Esophagus squamous epithelium (tissue), 5 donors: ENCODE measurements at regions not wholly inside any gene's neighbourhood (a gene's known extent, or its start where the extent isn't known, plus 50 kb on each side); places are given as distances from the start of the nearest gene placed in this dataset.

Source experiments
- DNase-seq: peaks from one replicate; lab custom pipeline; 2025; lab: John Stamatoyannopoulos, UW
- H3K27ac ChIP-seq, 4 donors: fragments of 200-600 bp; sonication (generic); one replicate each; pipeline ENCODE4 v1.5.1; 2016 to 2019; ENCODE audit warnings: mild to moderate bottlenecking in 1 of 4
- H3K27me3 ChIP-seq, 4 donors: fragments of 200-600 bp; sonication (generic); 1 replicate in 3 of 4; 2 replicates in 1 of 4; pipeline versions ENCODE4 v1.5.1 to v1.6.0; 2017 to 2021; ENCODE audit warnings: antibody characterized with exemption in 1 of 4
- H3K36me3 ChIP-seq, 3 donors: fragments of 200-600 bp; sonication (generic); one replicate each; pipeline ENCODE4 v1.5.1; 2016 to 2019
- H3K4me1 ChIP-seq, 3 donors: fragments of 200-600 bp; sonication (generic); one replicate each; pipeline ENCODE4 v1.5.1; 2017 to 2019
- H3K4me3 ChIP-seq, 4 donors: fragments of 200-600 bp; sonication (generic); 1 replicate in 3 of 4; 2 replicates in 1 of 4; pipeline ENCODE4 v1.5.1; 2016 to 2019; ENCODE audit warnings: mild to moderate bottlenecking in 2 of 4, moderate library complexity in 1 of 4
- H3K9me3 ChIP-seq, 3 donors: fragments of 200-600 bp; sonication (generic); one replicate each; pipeline ENCODE4 v1.5.1; 2016 to 2019
- CTCF ChIP-seq, 6 experiments: fragments of 450-650 bp in 4 of 6; fragments of 200-600 bp in 2 of 6; sonication (generic) in 2 of 6; IDR thresholded peaks; one replicate each; pipeline ENCODE4 v1.5.1; 2016 to 2019; ENCODE audit warnings: antibody characterized with exemption in 6 of 6, mild to moderate bottlenecking in 4 of 6, moderate library complexity in 4 of 6
- POLR2A ChIP-seq, 4 donors: fragments of 450-650 bp; IDR thresholded peaks; one replicate each; pipeline ENCODE4 v1.6.1; 2017; ENCODE audit warnings: antibody characterized with exemption in 4 of 4, mild to moderate bottlenecking in 4 of 4, moderate library complexity in 3 of 4
- WGBS, 2 donors: methylation state at CpG; one replicate each; pipeline ENCODE4 v1.1.5; 2018; 5-methylcytosine and 5-hydroxymethylcytosine counted together
- intact Hi-C: fragments of 100-400 bp; cut with DNase I; formaldehyde crosslinking; loops from one replicate; pipeline ENCODE4 v1.15.0; 2022
- donor health status: DM: yes; HTN: yes; CAD: no.

GRCh38 chr13:76620036-76620435, 266.2 kb downstream of the KCTD12 start:
- no peaks in the 10 kb centered on the region for H3K9me3 ChIP-seq
- no peak for DNase-seq
- peaks cover 0 to 11% (median 0%) of the 10 kb centered on the region in 3 donors for H3K4me1 ChIP-seq
- H3K36me3 ChIP-seq: no peaks in the 10 kb centered on the region
- intact Hi-C loops: no loop called here
- no peak for TF ChIP-seq CTCF (IDR thresholded peaks at IDR 0.05)
- TF ChIP-seq POLR2A (IDR thresholded peaks at IDR 0.05): no peak
- no peak overlapping the region for H3K27ac ChIP-seq
- WGBS, 2 donors: 72 to 75% methylated on average over 5 of the region's 5 CpGs
- H3K27me3 ChIP-seq: no peaks in the 10 kb centered on the region
- no peak overlapping the region for H3K4me3 ChIP-seq

- no peak overlapping the region for H3K4me3 ChIP-seq
- no peak overlapping the region for H3K27ac ChIP-seq
- H3K27me3 ChIP-seq: no peaks in the 10 kb centered on the region
- H3K36me3 ChIP-seq: no peaks in the 10 kb centered on the region
- H3K4me1 ChIP-seq: peaks cover 0 to 11% (median 0%) of the 10 kb centered on the region in 3 donors
- no peaks in the 10 kb centered on the region for H3K9me3 ChIP-seq
- TF ChIP-seq POLR2A (IDR thresholded peaks at IDR 0.05): no peak
- TF ChIP-seq CTCF (IDR thresholded peaks at IDR 0.05): no peak
- intact Hi-C loops: no loop called here
- DNase-seq: no peak
Observed at GRCh38 chr13:76619631-76620030, 266.6 kb downstream of the KCTD12 start.

GRCh38 chr13:76610819-76611415, 275.3 kb downstream of the KCTD12 start:
- intact Hi-C loops: no loop called here
- H3K9me3 ChIP-seq: no peaks in the 10 kb centered on the region
- no peak for TF ChIP-seq CTCF (IDR thresholded peaks at IDR 0.05)
- TF ChIP-seq POLR2A (IDR thresholded peaks at IDR 0.05): no peak
- no peaks in the 10 kb centered on the region for H3K27me3 ChIP-seq
- H3K4me1 ChIP-seq: no peaks in the 10 kb centered on the region
- H3K4me3 ChIP-seq: no peak overlapping the region
- no peak for DNase-seq
- no peak overlapping the region for H3K27ac ChIP-seq
- H3K36me3 ChIP-seq: no peaks in the 10 kb centered on the region
- WGBS, 2 donors: 80 to 91% methylated on average over 7 of the region's 7 CpGs

GRCh38 chr13:76609643-76610042, 276.6 kb downstream of the KCTD12 start:
- intact Hi-C loops: no loop called here
- H3K4me1 ChIP-seq: no peaks in the 10 kb centered on the region
- no peak for DNase-seq
- no peaks in the 10 kb centered on the region for H3K9me3 ChIP-seq
- H3K27ac ChIP-seq: no peak overlapping the region
- H3K27me3 ChIP-seq: no peaks in the 10 kb centered on the region
- no peak for TF ChIP-seq POLR2A (IDR thresholded peaks at IDR 0.05)
- no peak for TF ChIP-seq CTCF (IDR thresholded peaks at IDR 0.05)
- 48 to 67% methylated on average over 2 of the region's 2 CpGs for WGBS, 2 donors
- no peaks in the 10 kb centered on the region for H3K36me3 ChIP-seq
- H3K4me3 ChIP-seq: no peak overlapping the region

GRCh38 chr13:76607866-76608265, 278.3 kb downstream of the KCTD12 start:
- H3K9me3 ChIP-seq: no peaks in the 10 kb centered on the region
- H3K4me1 ChIP-seq: no peaks in the 10 kb centered on the region
- no peak overlapping the region for H3K27ac ChIP-seq
- intact Hi-C loops: no loop called here
- H3K4me3 ChIP-seq: no peak overlapping the region
- TF ChIP-seq CTCF (IDR thresholded peaks at IDR 0.05) (no peak), POLR2A (IDR thresholded peaks at IDR 0.05) (no peak)
- DNase-seq: no peak
- no peaks in the 10 kb centered on the region for H3K36me3 ChIP-seq
- no peaks in the 10 kb centered on the region for H3K27me3 ChIP-seq
- 25 to 30% methylated on average over 1 of the region's 1 CpG for WGBS, 2 donors
